HCT116 (cell line): ENCODE measurements at regions not wholly inside any gene's neighbourhood (a gene's known extent, or its start where the extent isn't known, plus 50 kb on each side); places are given as distances from the start of the nearest gene placed in this dataset.

Experiments used
- ATAC-seq: fragments of 200-7000 bp; cut with Tn5 transposase; 2 replicates; pipeline ENCODE4 v1.9.1; 2020; ENCODE audit warnings: mild to moderate bottlenecking, moderate library complexity
- BruUV-seq: library from RNA; stranded (reverse); fragments of 400-500 nt; replicated peaks from 2 replicates; lab custom pipeline; 2021; lab: Mats Ljungman, UMichigan
- CTCF ChIA-PET: fragments of 300-600 bp; sonication (Branson Sonifier 250); formaldehyde crosslinking; loops from one replicate; lab custom pipeline; 2021; ENCODE audit warnings: antibody characterized with exemption; lab: Charles Lee
- POLR2A ChIA-PET: fragments of 300-600, 350-600 bp; sonication (Branson Sonifier 250); formaldehyde crosslinking; loops from one replicate; lab custom pipeline; 2021; ENCODE audit warnings: antibody characterized with exemption; lab: Charles Lee
- RAD21 ChIA-PET, 2 experiments: fragments of 300-600 bp; sonication (Branson Sonifier 250); formaldehyde crosslinking; loops; one replicate each; lab custom pipeline; 2023; ENCODE audit warnings: low total read pairs in 2 of 2; ENCODE audit not compliant: uncharacterized antibody in 2 of 2, unreplicated experiment in 2 of 2, low non-redundant PET in 1 of 2; lab: Charles Lee
- DNase-seq: peaks from one replicate; pipeline ENCODE4 v3.0.0-alpha.2; 2010; ENCODE audit warnings: low read depth, low spot score
- H2AFZ ChIP-seq: fragments of 200-600 bp; shearing (Covaris generic), sonication (generic); 2 replicates; pipeline ENCODE4 v1.6.1; 2017; ENCODE audit warnings: low read depth, mixed run types, mixed read lengths, antibody characterized with exemption, low read length; ENCODE audit not compliant: poor library complexity, severe bottlenecking
- H3K27ac ChIP-seq: 2 replicates; pipeline ENCODE4 v1.5.1; 2012; ENCODE audit warnings: low read depth, low read length
- H3K27me3 ChIP-seq: fragments of 200-600 bp; sonication (generic); 2 replicates; pipeline ENCODE4 v1.6.1; 2016; ENCODE audit warnings: mixed run types, low read length, mixed read lengths; ENCODE audit not compliant: insufficient read depth
- H3K36me3 ChIP-seq, 2 experiments: fragments of 200-500 bp in 1 of 2; fragments of 200-600 bp in 1 of 2; sonication (Bioruptor generic) in 1 of 2; sonication (generic) in 1 of 2; 2 replicates each; pipeline versions ENCODE4 v1.5.1 to v1.6.1; 2014 to 2016; ENCODE audit warnings: low read length in 2 of 2, inconsistent platforms in 1 of 2, mixed read lengths in 1 of 2, mixed run types in 1 of 2; ENCODE audit not compliant: insufficient read depth in 2 of 2, control insufficient read depth in 1 of 2
- H3K4me1 ChIP-seq, 2 experiments: fragments of 200-600 bp in 1 of 2; sonication (generic) in 1 of 2; 2 replicates each; pipeline versions ENCODE4 v1.5.1 to v1.6.1; 2012 to 2017; ENCODE audit warnings: low read length in 2 of 2, inconsistent platforms in 1 of 2, mild to moderate bottlenecking in 1 of 2, mixed read lengths in 1 of 2, mixed run types in 1 of 2, moderate library complexity in 1 of 2; ENCODE audit not compliant: insufficient read depth in 2 of 2, control insufficient read depth in 1 of 2
- H3K4me2 ChIP-seq: fragments of 200-600 bp; sonication (generic); 2 replicates; pipeline ENCODE4 v1.6.1; 2017; ENCODE audit warnings: mixed run types, low read length, mixed read lengths
- H3K4me3 ChIP-seq, 2 experiments: fragments of 200-600 bp in 1 of 2; sonication (generic) in 1 of 2; replicated peaks in 1 of 2; 2 replicates each; pipeline ENCODE4 v1.5.1; 2011 to 2016; ENCODE audit warnings: low read length in 2 of 2, control low read depth in 1 of 2, low read depth in 1 of 2, mild to moderate bottlenecking in 1 of 2, mixed read lengths in 1 of 2, mixed run types in 1 of 2
- H3K79me2 ChIP-seq: fragments of 200-600 bp; sonication (generic); 2 replicates; pipeline ENCODE4 v1.6.1; 2017; ENCODE audit warnings: mild to moderate bottlenecking, mixed run types, low read length, moderate library complexity, mixed read lengths; ENCODE audit not compliant: insufficient read depth
- H3K9ac ChIP-seq: fragments of 200-600 bp; sonication (generic); 2 replicates; pipeline ENCODE4 v1.6.1; 2016; ENCODE audit warnings: low read length, mixed read lengths
- H3K9me2 ChIP-seq: fragments of 200-600 bp; sonication (generic), shearing (Covaris generic); 2 replicates; pipeline ENCODE4 v1.6.1; 2017; ENCODE audit warnings: mixed run types, mild to moderate bottlenecking, moderate library complexity; ENCODE audit not compliant: insufficient read depth
- H3K9me3 ChIP-seq, 2 experiments: fragments of 200-500 bp in 1 of 2; fragments of 200-600 bp in 1 of 2; sonication (Bioruptor generic) in 1 of 2; sonication (generic) in 1 of 2; 2 replicates each; pipeline ENCODE4 v1.6.1; 2014 to 2017; ENCODE audit warnings: low read length in 2 of 2, mixed read lengths in 2 of 2, inconsistent platforms in 1 of 2, low read depth in 1 of 2, mild to moderate bottlenecking in 1 of 2, mixed run types in 1 of 2, moderate library complexity in 1 of 2; ENCODE audit not compliant: control insufficient read depth in 1 of 2, insufficient read depth in 1 of 2
- H4K20me1 ChIP-seq: fragments of 200-600 bp; sonication (generic), shearing (Covaris generic); 2 replicates; pipeline ENCODE4 v1.6.1; 2017; ENCODE audit warnings: mixed run types, mild to moderate bottlenecking, moderate library complexity; ENCODE audit not compliant: insufficient read depth
- ATF3 ChIP-seq: IDR thresholded peaks from 2 replicates; pipeline ENCODE4 v1.6.1; 2012
- CEBPB ChIP-seq: IDR thresholded peaks from 2 replicates; pipeline ENCODE4 v1.6.1; 2012; ENCODE audit warnings: low read depth
- EGR1 ChIP-seq: IDR thresholded peaks from 2 replicates; pipeline ENCODE4 v1.6.1; 2012; ENCODE audit warnings: low read depth
- ELF1 ChIP-seq: IDR thresholded peaks from 2 replicates; pipeline ENCODE4 v1.6.1; 2012; ENCODE audit warnings: low read depth, borderline replicate concordance
- EZH2 ChIP-seq: fragments of 200-600 bp; sonication (generic); IDR thresholded peaks from 2 replicates; pipeline ENCODE4 v1.6.1; 2017; ENCODE audit warnings: antibody characterized with exemption, mixed run types
- EZH2phosphoT487 ChIP-seq: fragments of 200-600 bp; IDR thresholded peaks from 2 replicates; pipeline ENCODE4 v1.6.1; 2018; ENCODE audit warnings: antibody characterized with exemption, borderline replicate concordance
- FOSL1 ChIP-seq: IDR thresholded peaks from 2 replicates; pipeline ENCODE4 v1.6.1; 2012; ENCODE audit warnings: low read depth
- JUND ChIP-seq: IDR thresholded peaks from 2 replicates; pipeline ENCODE4 v1.6.1; 2012
- POLR2A ChIP-seq: IDR thresholded peaks from 2 replicates; pipeline ENCODE4 v1.7.0; 2011; ENCODE audit warnings: borderline replicate concordance; ENCODE audit not compliant: insufficient read depth, insufficient read length; ENCODE audit errors: extremely low read depth
- POLR2AphosphoS5 ChIP-seq: IDR thresholded peaks from 2 replicates; pipeline ENCODE4 v1.6.1; 2011; ENCODE audit warnings: mild to moderate bottlenecking, low read depth, low read length, moderate library complexity
- RAD21 ChIP-seq: IDR thresholded peaks from 2 replicates; pipeline ENCODE4 v1.6.1; 2012; ENCODE audit warnings: low read depth, mild to moderate bottlenecking
- REST ChIP-seq: IDR thresholded peaks from 2 replicates; pipeline ENCODE4 v1.6.1; 2012; ENCODE audit warnings: low read depth
- SIN3A ChIP-seq: IDR thresholded peaks from 2 replicates; pipeline ENCODE4 v1.6.1; 2012; ENCODE audit warnings: low read depth
- SP1 ChIP-seq: IDR thresholded peaks from 2 replicates; pipeline ENCODE4 v1.6.1; 2012; ENCODE audit warnings: low read depth
- SRF ChIP-seq: IDR thresholded peaks from 2 replicates; pipeline ENCODE4 v1.6.1; 2012; ENCODE audit warnings: low read depth
- TCF7L2 ChIP-seq: IDR thresholded peaks from 2 replicates; pipeline ENCODE4 v1.7.0; 2011; ENCODE audit warnings: borderline replicate concordance, inconsistent platforms; ENCODE audit not compliant: insufficient read depth, insufficient read length; ENCODE audit errors: extremely low read depth
- ZFX ChIP-seq: fragments of 450-650 bp; IDR thresholded peaks from 2 replicates; pipeline ENCODE4 v1.6.1; 2017
- intact Hi-C: fragments of 100-400 bp; cut with micrococcal nuclease; formaldehyde crosslinking; loops from 2 replicates; pipeline ENCODE4 v1.10.0; 2022
- TF ChIP-seq, protein P1 (sequence below), 3 experiments: fragments of 200-600 bp in 1 of 3; sonication (generic) in 1 of 3; IDR thresholded peaks in 2 of 3; conservative IDR thresholded peaks in 1 of 3; 2 replicates each; pipeline ENCODE4 v1.5.1; 2012 to 2017; ENCODE audit warnings: low read depth in 2 of 3, low read length in 2 of 3, antibody characterized with exemption in 1 of 3, borderline replicate concordance in 1 of 3, control low read depth in 1 of 3, mild to moderate bottlenecking in 1 of 3, mixed read lengths in 1 of 3, mixed run types in 1 of 3, moderate library complexity in 1 of 3; ENCODE audit not compliant: insufficient read depth in 1 of 3
- TF ChIP-seq, protein P2 (sequence below): IDR thresholded peaks from 2 replicates; pipeline ENCODE4 v1.6.1; 2011; ENCODE audit warnings: mild to moderate bottlenecking, low read length, moderate library complexity; ENCODE audit not compliant: insufficient replicate concordance; ENCODE audit errors: extremely low read depth

GRCh38 chr9:102642651-102643050 lies 352.5 kb upstream of the CYLC2 start:
- ATAC-seq (no peak), DNase-seq (no peak)
- ChIA-PET POLR2A (no interaction called here), RAD21 (no interaction called here), CTCF (no interaction called here)
- Histone ChIP-seq H3K9me2 (no peaks in the 10 kb centered on the region), H3K27ac (no peak overlapping the region), H3K4me3 (no peak overlapping the region), H3K27me3 (no peaks in the 10 kb centered on the region), H4K20me1 (no peaks in the 10 kb centered on the region), H3K9ac (no peak overlapping the region), H3K4me1 (no peaks in the 10 kb centered on the region), H3K79me2 (no peaks in the 10 kb centered on the region), H3K4me2 (no peak overlapping the region), H2AFZ (no peak overlapping the region), H3K36me3 (no peaks in the 10 kb centered on the region), H3K9me3 (peaks cover 3 to 14% of the 10 kb centered on the region in 2 experiments; a peak in 2 of 4 replicates)
- no TSS peak for BruUV-seq
- TF ChIP-seq REST (no peak), POLR2A (no peak), SRF (no peak), EZH2phosphoT487 (no peak), ZFX (no peak), FOSL1 (no peak), CEBPB (no peak), EGR1 (no peak), SP1 (no peak), ELF1 (no peak), EZH2 (no peak), SIN3A (no peak), RAD21 (no peak), ATF3 (no peak), JUND (no peak), TCF7L2 (no peak), POLR2AphosphoS5 (no peak)
- TF ChIP-seq, protein P1, sequence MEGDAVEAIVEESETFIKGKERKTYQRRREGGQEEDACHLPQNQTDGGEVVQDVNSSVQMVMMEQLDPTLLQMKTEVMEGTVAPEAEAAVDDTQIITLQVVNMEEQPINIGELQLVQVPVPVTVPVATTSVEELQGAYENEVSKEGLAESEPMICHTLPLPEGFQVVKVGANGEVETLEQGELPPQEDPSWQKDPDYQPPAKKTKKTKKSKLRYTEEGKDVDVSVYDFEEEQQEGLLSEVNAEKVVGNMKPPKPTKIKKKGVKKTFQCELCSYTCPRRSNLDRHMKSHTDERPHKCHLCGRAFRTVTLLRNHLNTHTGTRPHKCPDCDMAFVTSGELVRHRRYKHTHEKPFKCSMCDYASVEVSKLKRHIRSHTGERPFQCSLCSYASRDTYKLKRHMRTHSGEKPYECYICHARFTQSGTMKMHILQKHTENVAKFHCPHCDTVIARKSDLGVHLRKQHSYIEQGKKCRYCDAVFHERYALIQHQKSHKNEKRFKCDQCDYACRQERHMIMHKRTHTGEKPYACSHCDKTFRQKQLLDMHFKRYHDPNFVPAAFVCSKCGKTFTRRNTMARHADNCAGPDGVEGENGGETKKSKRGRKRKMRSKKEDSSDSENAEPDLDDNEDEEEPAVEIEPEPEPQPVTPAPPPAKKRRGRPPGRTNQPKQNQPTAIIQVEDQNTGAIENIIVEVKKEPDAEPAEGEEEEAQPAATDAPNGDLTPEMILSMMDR (IDR thresholded peaks at IDR 0.05 in 2 of 3, conservative IDR thresholded peaks at IDR 0.05 in 1 of 3; ENCODE audit: borderline replicate concordance in 1 of 3, insufficient read depth in 1 of 3, low read depth in 2 of 3, low read length in 2 of 3), result no peak
- TF ChIP-seq, protein P2, sequence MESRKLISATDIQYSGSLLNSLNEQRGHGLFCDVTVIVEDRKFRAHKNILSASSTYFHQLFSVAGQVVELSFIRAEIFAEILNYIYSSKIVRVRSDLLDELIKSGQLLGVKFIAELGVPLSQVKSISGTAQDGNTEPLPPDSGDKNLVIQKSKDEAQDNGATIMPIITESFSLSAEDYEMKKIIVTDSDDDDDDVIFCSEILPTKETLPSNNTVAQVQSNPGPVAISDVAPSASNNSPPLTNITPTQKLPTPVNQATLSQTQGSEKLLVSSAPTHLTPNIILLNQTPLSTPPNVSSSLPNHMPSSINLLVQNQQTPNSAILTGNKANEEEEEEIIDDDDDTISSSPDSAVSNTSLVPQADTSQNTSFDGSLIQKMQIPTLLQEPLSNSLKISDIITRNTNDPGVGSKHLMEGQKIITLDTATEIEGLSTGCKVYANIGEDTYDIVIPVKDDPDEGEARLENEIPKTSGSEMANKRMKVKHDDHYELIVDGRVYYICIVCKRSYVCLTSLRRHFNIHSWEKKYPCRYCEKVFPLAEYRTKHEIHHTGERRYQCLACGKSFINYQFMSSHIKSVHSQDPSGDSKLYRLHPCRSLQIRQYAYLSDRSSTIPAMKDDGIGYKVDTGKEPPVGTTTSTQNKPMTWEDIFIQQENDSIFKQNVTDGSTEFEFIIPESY, result no peak
- intact Hi-C loops, result no loop called here
